Natural killer cell treated with Interleukin-12 subunit alpha and Interleukin-12 subunit beta and Interleukin-15 and Interleukin-18, amount 100 ng/mL, for 72 hours (primary cell): ENCODE measurements at regions not wholly inside any gene's neighbourhood (a gene's known extent, or its start where the extent isn't known, plus 50 kb on each side); places are given as distances from the start of the nearest gene placed in this dataset.
"Not testable (repeated sequence)": the region's sequence is repeated elsewhere in the genome, so short reads cannot be mapped to it uniquely, and the experiment has no call there.

Experiments
- ATAC-seq, 2 donors: fragments of 150-1000 bp; cut with Tn5 transposase in 1 of 2; sonication (Bioruptor Pico), chemical (Tn5 transposase) in 1 of 2; 2 replicates each; pipeline ENCODE4 v1.10.0; 2021
- DNase-seq: peaks from one replicate; pipeline ENCODE4 v3.0.0; 2022; ENCODE audit warnings: low spot score
- H3K27ac Mint-ChIP-seq, 2 donors: 1 replicate in 1 of 2; 2 replicates in 1 of 2; pipeline ENCODE4 v1.8.0; 2022; ENCODE audit warnings: mixed read lengths in 2 of 2, mild to moderate bottlenecking in 1 of 2, moderate library complexity in 1 of 2
- H3K27me3 Mint-ChIP-seq, 2 donors: 1 replicate in 1 of 2; 2 replicates in 1 of 2; pipeline ENCODE4 v1.8.0; 2022; ENCODE audit warnings: mixed read lengths in 2 of 2
- H3K36me3 Mint-ChIP-seq: one replicate; pipeline ENCODE4 v1.8.0; 2022; ENCODE audit warnings: mixed read lengths
- H3K4me1 Mint-ChIP-seq, 2 donors: 1 replicate in 1 of 2; 2 replicates in 1 of 2; pipeline ENCODE4 v1.8.0; 2022; ENCODE audit warnings: low read depth in 2 of 2, mixed read lengths in 2 of 2, mild to moderate bottlenecking in 1 of 2
- H3K4me3 Mint-ChIP-seq: one replicate; pipeline ENCODE4 v1.8.0; 2022; ENCODE audit warnings: mixed read lengths
- H3K9me3 Mint-ChIP-seq: 2 replicates; pipeline ENCODE4 v1.8.0; 2022; ENCODE audit warnings: mixed read lengths

DNA sequence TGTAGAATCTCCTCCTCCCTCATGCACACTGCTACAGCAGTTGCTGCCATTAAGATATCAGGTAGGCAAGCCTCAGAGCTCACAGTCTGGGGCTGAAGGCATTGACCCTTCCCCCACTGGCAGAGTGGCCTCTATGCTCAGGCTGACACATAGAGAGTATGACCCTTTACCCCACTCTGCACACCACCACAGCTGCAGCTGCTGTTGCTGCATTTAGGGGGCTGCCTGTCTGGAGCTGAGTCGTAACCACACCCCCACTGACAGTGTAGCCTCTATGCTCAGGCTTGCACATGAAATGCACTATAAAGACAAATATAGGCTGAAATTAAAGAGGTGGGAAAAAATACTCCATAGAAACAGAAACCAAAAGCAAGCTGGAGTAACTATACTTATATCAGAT is 289.3 kb upstream of the PABPC4L start:
- no peak for DNase-seq
- Mint-ChIP-seq H3K27me3 (no peaks in the 10 kb centered on the region), H3K36me3 (peaks cover 4% of the 10 kb centered on the region), H3K4me3 (no peak overlapping the region), H3K4me1 (no peaks in the 10 kb centered on the region), H3K27ac (no peak overlapping the region), H3K9me3 (peaks cover 16% of the 10 kb centered on the region)
- no peak for ATAC-seq

- H3K9me3 Mint-ChIP-seq: peaks cover 12% of the 10 kb centered on the region
- not testable (repeated sequence) for ATAC-seq, H3K27me3 Mint-ChIP-seq, H3K27ac Mint-ChIP-seq, H3K4me1 Mint-ChIP-seq, H3K4me3 Mint-ChIP-seq, DNase-seq
- H3K36me3 Mint-ChIP-seq: peaks cover 11% of the 10 kb centered on the region
These were observed 281.9 kb upstream of the PABPC4L start for GRCh38 chr4:134483514-134483913.

DNA sequence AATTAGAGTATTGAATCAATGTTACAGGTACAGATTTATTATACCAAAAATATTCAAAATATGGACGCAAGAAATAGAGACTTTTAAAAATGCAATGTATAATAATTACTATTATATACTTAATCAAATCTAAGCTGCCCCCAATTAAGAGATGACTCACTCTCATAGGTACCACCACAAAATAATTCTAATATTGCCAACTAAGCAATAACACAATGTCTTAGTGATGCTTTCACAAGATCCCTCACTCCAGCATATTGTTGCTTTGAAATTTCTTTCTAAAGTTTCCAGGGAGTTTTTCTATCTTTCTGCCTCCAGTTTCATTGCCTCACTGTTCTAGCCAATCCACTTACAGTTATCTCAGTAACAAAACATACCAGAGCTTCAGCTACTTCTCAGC is 270.0 kb upstream of the PABPC4L start:
- no peaks in the 10 kb centered on the region for H3K4me1 Mint-ChIP-seq
- H3K36me3 Mint-ChIP-seq: no peaks in the 10 kb centered on the region
- ATAC-seq: no peak
- no peak for DNase-seq
- H3K4me3 Mint-ChIP-seq: no peak overlapping the region
- H3K27me3 Mint-ChIP-seq: no peaks in the 10 kb centered on the region
- H3K9me3 Mint-ChIP-seq: peaks cover 12% of the 10 kb centered on the region
- H3K27ac Mint-ChIP-seq: no peak overlapping the region

DNA sequence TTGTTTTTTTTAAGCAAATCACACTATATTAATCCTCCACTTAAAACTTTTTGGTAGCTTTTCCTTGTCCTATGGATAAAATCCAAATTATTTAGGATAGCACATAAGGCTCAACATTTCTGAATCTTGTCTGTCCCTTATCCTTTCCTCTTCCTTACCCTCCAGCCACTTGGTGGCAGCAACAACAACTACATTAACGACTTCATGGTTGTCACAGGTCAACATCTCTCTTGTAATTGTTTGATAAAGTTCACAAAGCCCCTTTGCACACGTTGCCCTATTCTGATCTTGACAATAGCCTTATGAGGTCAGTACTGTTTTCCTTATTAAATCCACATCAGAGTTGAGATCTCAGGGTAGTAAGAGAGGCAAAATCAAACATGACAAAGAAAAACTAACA is 269.0 kb upstream of the PABPC4L start:
- no peak overlapping the region for H3K27ac Mint-ChIP-seq
- ATAC-seq: no peak
- no peaks in the 10 kb centered on the region for H3K4me1 Mint-ChIP-seq
- H3K36me3 Mint-ChIP-seq: no peaks in the 10 kb centered on the region
- peaks cover 12% of the 10 kb centered on the region for H3K9me3 Mint-ChIP-seq
- no peak overlapping the region for H3K4me3 Mint-ChIP-seq
- no peak for DNase-seq
- H3K27me3 Mint-ChIP-seq: no peaks in the 10 kb centered on the region

- H3K36me3 Mint-ChIP-seq: no peaks in the 10 kb centered on the region
- ATAC-seq: no peak
- DNase-seq: no peak
- no peak overlapping the region for H3K27ac Mint-ChIP-seq
- H3K4me3 Mint-ChIP-seq: no peak overlapping the region
- no peaks in the 10 kb centered on the region for H3K4me1 Mint-ChIP-seq
- peaks cover 8% of the 10 kb centered on the region for H3K9me3 Mint-ChIP-seq
- no peaks in the 10 kb centered on the region for H3K27me3 Mint-ChIP-seq
These were observed 263.8 kb upstream of the PABPC4L start for GRCh38 chr4:134465417-134465816.

DNA sequence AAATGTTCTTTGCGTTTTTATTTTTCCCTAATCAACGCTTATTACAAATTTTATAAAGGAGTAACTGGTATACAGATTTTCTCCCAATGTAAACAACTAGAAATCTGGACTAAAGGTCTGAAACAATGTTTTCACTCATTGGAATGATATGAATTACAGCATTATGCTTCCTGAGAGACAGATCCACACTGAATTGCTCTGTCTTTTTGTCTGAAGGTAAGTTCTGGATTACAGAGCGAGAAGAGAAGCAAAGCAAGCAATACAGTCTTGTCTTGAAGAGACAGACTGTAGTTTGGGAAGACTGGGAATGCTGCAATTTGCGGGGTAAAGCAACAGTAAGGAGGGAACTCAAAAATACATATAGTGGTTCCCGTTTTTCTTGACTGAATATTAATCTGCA is 262.2 kb upstream of the PABPC4L start:
- Mint-ChIP-seq H3K36me3 (no peaks in the 10 kb centered on the region), H3K4me3 (no peak overlapping the region), H3K27ac (no peak overlapping the region), H3K27me3 (no peaks in the 10 kb centered on the region), H3K4me1 (no peaks in the 10 kb centered on the region), H3K9me3 (peaks cover 11% of the 10 kb centered on the region)
- no peak for ATAC-seq
- DNase-seq: no peak

- no peak for ATAC-seq
- peaks cover 6% of the 10 kb centered on the region for H3K9me3 Mint-ChIP-seq
- DNase-seq: no peak
- H3K4me1 Mint-ChIP-seq: no peaks in the 10 kb centered on the region
- no peaks in the 10 kb centered on the region for H3K36me3 Mint-ChIP-seq
- no peak overlapping the region for H3K27ac Mint-ChIP-seq
- no peaks in the 10 kb centered on the region for H3K27me3 Mint-ChIP-seq
- H3K4me3 Mint-ChIP-seq: no peak overlapping the region
These were observed 225.2 kb upstream of the PABPC4L start for GRCh38 chr4:134426821-134427220.

GRCh38 chr4:134425756-134426155 is 224.2 kb upstream of the PABPC4L start:
- ATAC-seq: no peak
- H3K27ac Mint-ChIP-seq: no peak overlapping the region

GRCh38 chr4:134422776-134423175 is 221.2 kb upstream of the PABPC4L start:
- Mint-ChIP-seq H3K36me3 (peaks cover 11% of the 10 kb centered on the region), H3K4me3 (no peak overlapping the region), H3K4me1 (no peaks in the 10 kb centered on the region), H3K27me3 (no peaks in the 10 kb centered on the region), H3K27ac (no peak overlapping the region), H3K9me3 (peaks cover 16% of the 10 kb centered on the region)
- no peak for DNase-seq
- ATAC-seq: no peak

More at GRCh38 chr4:134425756-134426155, 224.2 kb upstream of the PABPC4L start:
- Mint-ChIP-seq H3K4me3 (no peak overlapping the region), H3K4me1 (no peaks in the 10 kb centered on the region), H3K9me3 (peaks cover 6% of the 10 kb centered on the region), H3K27me3 (no peaks in the 10 kb centered on the region), H3K36me3 (no peaks in the 10 kb centered on the region)
- no peak for DNase-seq

DNA sequence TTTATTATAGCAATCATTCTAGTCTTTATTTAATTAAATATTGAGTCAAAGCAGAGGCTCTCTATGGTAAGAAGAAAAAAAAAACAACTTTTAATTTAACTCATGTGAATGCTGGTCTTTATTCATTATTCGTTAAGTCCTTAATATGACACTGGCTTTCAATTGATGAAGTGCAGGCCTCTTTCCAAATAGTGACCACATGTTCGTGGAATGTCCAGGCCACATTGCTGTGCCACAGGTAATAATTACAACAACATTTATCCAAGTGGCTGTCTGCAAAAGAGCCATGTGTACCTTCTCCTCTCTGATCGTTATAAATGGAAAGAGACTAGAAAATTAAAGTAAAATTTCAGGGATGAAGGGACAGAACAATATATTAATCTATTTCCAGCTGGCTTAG is 220.1 kb upstream of the PABPC4L start:
- DNase-seq (no peak), ATAC-seq (no peak)
- H3K9me3 Mint-ChIP-seq: peaks cover 16% of the 10 kb centered on the region
- H3K27ac Mint-ChIP-seq: no peak overlapping the region
- no peak overlapping the region for H3K4me3 Mint-ChIP-seq
- peaks cover 11% of the 10 kb centered on the region for H3K36me3 Mint-ChIP-seq
- no peaks in the 10 kb centered on the region for H3K4me1 Mint-ChIP-seq
- no peaks in the 10 kb centered on the region for H3K27me3 Mint-ChIP-seq

DNA sequence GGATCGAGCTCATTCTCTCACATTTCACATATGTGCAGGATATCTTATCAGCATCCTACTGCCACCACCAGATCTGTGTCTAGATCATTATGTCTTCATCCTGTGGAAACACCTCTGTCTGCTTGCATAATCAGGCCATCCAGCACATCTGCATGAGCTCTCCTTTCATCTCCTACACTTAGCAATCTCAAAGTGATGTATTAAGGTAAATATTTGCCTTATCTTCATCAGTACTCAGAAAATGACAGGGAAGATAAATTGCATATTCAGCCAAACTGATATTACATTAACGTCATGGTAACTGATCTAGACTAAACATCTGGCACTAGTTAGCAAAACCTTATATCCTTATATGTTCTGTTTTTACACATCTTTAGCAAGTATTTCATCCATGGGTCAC is 207.3 kb upstream of the PABPC4L start:
- Mint-ChIP-seq H3K27ac (no peak overlapping the region), H3K4me3 (no peak overlapping the region), H3K36me3 (no peaks in the 10 kb centered on the region), H3K9me3 (peaks cover 7% of the 10 kb centered on the region), H3K4me1 (no peaks in the 10 kb centered on the region), H3K27me3 (no peaks in the 10 kb centered on the region)
- DNase-seq: no peak
- no peak for ATAC-seq

GRCh38 chr4:134401798-134402197 is 200.2 kb upstream of the PABPC4L start:
- Mint-ChIP-seq H3K36me3 (no peaks in the 10 kb centered on the region), H3K9me3 (peaks cover 34% of the 10 kb centered on the region), H3K4me1 (no peaks in the 10 kb centered on the region), H3K27ac (no peak overlapping the region), H3K4me3 (no peak overlapping the region), H3K27me3 (no peaks in the 10 kb centered on the region)
- no peak for DNase-seq
- no peak for ATAC-seq

- Mint-ChIP-seq H3K9me3 (peaks cover 17% of the 10 kb centered on the region), H3K36me3 (peaks cover 5% of the 10 kb centered on the region), H3K27me3 (no peaks in the 10 kb centered on the region), H3K4me3 (no peak overlapping the region), H3K4me1 (no peaks in the 10 kb centered on the region), H3K27ac (no peak overlapping the region)
- DNase-seq: no peak
- ATAC-seq: no peak
These were observed 192.0 kb upstream of the PABPC4L start for GRCh38 chr4:134393592-134393991.

DNA sequence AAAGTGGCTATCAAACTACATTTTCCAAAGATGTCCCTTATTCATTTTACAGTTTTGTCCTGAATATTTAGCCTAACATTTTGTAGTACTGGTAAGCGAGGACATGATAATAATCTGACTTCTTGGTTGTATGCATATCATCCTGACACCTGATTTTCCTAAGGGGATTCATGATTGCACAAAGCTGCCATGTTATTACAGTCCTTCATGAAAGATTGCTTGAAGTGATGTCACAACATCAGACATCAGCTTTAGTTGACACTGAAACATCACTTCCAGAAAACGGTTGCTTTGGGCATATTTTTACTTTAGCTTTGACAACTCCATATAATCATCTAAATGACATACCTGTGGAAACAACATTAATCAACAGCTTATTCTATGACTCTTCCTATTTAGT is 188.7 kb upstream of the PABPC4L start:
- ATAC-seq (no peak), DNase-seq (no peak)
- no peaks in the 10 kb centered on the region for H3K27me3 Mint-ChIP-seq
- H3K4me1 Mint-ChIP-seq: no peaks in the 10 kb centered on the region
- H3K9me3 Mint-ChIP-seq: peaks cover 8% of the 10 kb centered on the region
- H3K4me3 Mint-ChIP-seq: no peak overlapping the region
- H3K36me3 Mint-ChIP-seq: no peaks in the 10 kb centered on the region
- H3K27ac Mint-ChIP-seq: no peak overlapping the region

DNA sequence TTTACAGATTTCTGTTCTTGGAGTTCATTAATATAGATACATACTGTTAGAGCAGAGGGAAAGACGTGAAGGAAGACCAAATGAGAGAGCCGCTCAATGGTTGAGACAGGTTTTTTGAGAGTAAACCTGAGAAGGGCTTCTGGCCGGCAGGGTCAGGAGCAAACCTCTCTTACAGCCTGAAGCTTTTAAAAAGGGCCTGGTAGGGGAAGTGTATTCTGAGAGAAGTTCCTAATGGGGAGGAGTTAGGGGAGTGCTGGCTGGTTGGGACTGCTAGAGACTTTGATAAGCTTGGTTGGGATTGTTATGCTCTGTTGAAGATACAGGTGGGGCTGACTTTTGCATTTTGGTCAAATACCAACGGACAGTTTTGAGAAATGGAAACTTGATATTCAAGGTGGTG is 186.8 kb upstream of the PABPC4L start:
- Mint-ChIP-seq H3K36me3 (no peaks in the 10 kb centered on the region), H3K27me3 (no peaks in the 10 kb centered on the region), H3K27ac (no peak overlapping the region), H3K4me1 (no peaks in the 10 kb centered on the region), H3K9me3 (peaks cover 8% of the 10 kb centered on the region), H3K4me3 (no peak overlapping the region)
- DNase-seq (no peak), ATAC-seq (no peak)
